Transverse colon (tissue), 4 donors: ENCODE measurements at regions not wholly inside any gene's neighbourhood (a gene's known extent, or its start where the extent isn't known, plus 50 kb on each side); places are given as distances from the start of the nearest gene placed in this dataset.

ENCODE experiments used
- DNase-seq: peaks from one replicate; pipeline ENCODE4 v3.0.0-alpha.2; 2019
- H3K27ac ChIP-seq, 4 donors: fragments of 200-600 bp; sonication (generic); 2 replicates each; pipeline ENCODE4 v1.5.1; 2016 to 2018; ENCODE audit warnings: inconsistent platforms in 4 of 4
- H3K27me3 ChIP-seq: fragments of 200-600 bp; sonication (generic); 2 replicates; pipeline ENCODE4 v1.5.1; 2017; ENCODE audit warnings: inconsistent platforms
- H3K36me3 ChIP-seq, 4 donors: fragments of 200-600 bp; sonication (generic); 2 replicates each; pipeline ENCODE4 v1.5.1; 2017 to 2019; ENCODE audit warnings: inconsistent platforms in 4 of 4
- H3K4me1 ChIP-seq, 4 donors: fragments of 200-600 bp; sonication (generic); 2 replicates each; pipeline ENCODE4 v1.5.1; 2017 to 2020; ENCODE audit warnings: inconsistent platforms in 4 of 4
- H3K4me3 ChIP-seq, 4 donors: fragments of 200-600 bp; sonication (generic); 1 replicate in 1 of 4; 2 replicates in 3 of 4; pipeline versions ENCODE4 v1.5.1 to v1.6.1; 2017 to 2019; ENCODE audit warnings: inconsistent platforms in 4 of 4
- H3K9me3 ChIP-seq, 2 donors: fragments of 200-600 bp; sonication (generic); 2 replicates each; pipeline ENCODE4 v1.5.1; 2017 to 2019; ENCODE audit warnings: inconsistent platforms in 2 of 2
- CTCF ChIP-seq, 5 experiments: fragments of 200-600 bp in 3 of 5; fragments of 450-650 bp in 2 of 5; sonication (generic) in 3 of 5; IDR thresholded peaks; 1 replicate in 2 of 5; 2 replicates in 3 of 5; pipeline ENCODE4 v1.5.1; 2016 to 2017; ENCODE audit warnings: antibody characterized with exemption in 5 of 5, inconsistent platforms in 3 of 5, mild to moderate bottlenecking in 2 of 5, moderate library complexity in 1 of 5
- EP300 ChIP-seq: sonication (generic); formaldehyde crosslinking; IDR thresholded peaks from one replicate; pipeline ENCODE4 v1.6.1; 2017; ENCODE audit warnings: antibody characterized with exemption, low read depth
- POLR2A ChIP-seq: fragments of 450-650 bp; IDR thresholded peaks from one replicate; pipeline ENCODE4 v1.6.1; 2016; ENCODE audit warnings: antibody characterized with exemption, mild to moderate bottlenecking, moderate library complexity
- POLR2AphosphoS5 ChIP-seq, 3 donors: sonication (generic); formaldehyde crosslinking; IDR thresholded peaks; one replicate each; pipeline ENCODE4 v1.6.1; 2016; ENCODE audit warnings: antibody characterized with exemption in 3 of 3
- WGBS, 2 donors: methylation state at CpG; one replicate each; pipeline ENCODE4 v1.1.5; 2018; ENCODE audit warnings: low coverage in 1 of 2; 5-methylcytosine and 5-hydroxymethylcytosine counted together
- in situ Hi-C, 4 donors: fragments of 200-750 bp; cut with MboI; loops; one replicate each; pipeline versions ENCODE4 v1.15.0 to v1.15.1; 2017; ENCODE audit warnings: low sequenced_read_pairs in 3 of 4, low pct_ligation_motif_present in 1 of 4, low pct_unique_long_range_greater_than_20kb in 1 of 4
- intact Hi-C: fragments of 100-400 bp; cut with DNase I; formaldehyde crosslinking; loops from one replicate; pipeline ENCODE4 v1.15.1; 2023; ENCODE audit warnings: low total_unique reads

GRCh38 chr1:106233511-106233910, 823.0 kb upstream of the PRMT6 start:
- in situ Hi-C loops (no loop called here), intact Hi-C loops (no loop called here)
- TF ChIP-seq CTCF (IDR thresholded peaks at IDR 0.05) (no peak), EP300 (no peak), POLR2A (no peak), POLR2AphosphoS5 (IDR thresholded peaks at IDR 0.05) (no peak)
- no peak overlapping the region for H3K27ac ChIP-seq
- no peak for DNase-seq
- 67 to 88% methylated on average over 1 to 2 of the region's 2 CpGs for WGBS, 2 donors
- no peak overlapping the region for H3K4me3 ChIP-seq
- H3K9me3 ChIP-seq = no peaks in the 10 kb centered on the region
- H3K36me3 ChIP-seq = no peaks in the 10 kb centered on the region
- no peaks in the 10 kb centered on the region for H3K27me3 ChIP-seq
- no peaks in the 10 kb centered on the region for H3K4me1 ChIP-seq

GRCh38 chr1:106249365-106249764, 807.1 kb upstream of the PRMT6 start:
- Histone ChIP-seq H3K9me3 (no peaks in the 10 kb centered on the region), H3K4me3 (no peak overlapping the region), H3K27me3 (no peaks in the 10 kb centered on the region), H3K36me3 (no peaks in the 10 kb centered on the region), H3K27ac (no peak overlapping the region), H3K4me1 (no peaks in the 10 kb centered on the region)
- intact Hi-C loops (no loop called here), in situ Hi-C loops (no loop called here)
- no peak for DNase-seq
- TF ChIP-seq CTCF (IDR thresholded peaks at IDR 0.05) (no peak), POLR2AphosphoS5 (IDR thresholded peaks at IDR 0.05) (no peak), POLR2A (no peak), EP300 (no peak)

- no peaks in the 10 kb centered on the region for H3K9me3 ChIP-seq
- no peaks in the 10 kb centered on the region for H3K36me3 ChIP-seq
- no peaks in the 10 kb centered on the region for H3K4me1 ChIP-seq
- 64 to 71% methylated on average over 5 of the region's 5 CpGs for WGBS, 2 donors
- intact Hi-C loops = no loop called here
- no peak overlapping the region for H3K4me3 ChIP-seq
- no peak for DNase-seq
- in situ Hi-C loops = no loop called here
- TF ChIP-seq EP300 (no peak), POLR2A (no peak), CTCF (IDR thresholded peaks at IDR 0.05) (no peak), POLR2AphosphoS5 (IDR thresholded peaks at IDR 0.05) (no peak)
- no peak overlapping the region for H3K27ac ChIP-seq
- H3K27me3 ChIP-seq = no peaks in the 10 kb centered on the region
These were observed 806.7 kb upstream of the PRMT6 start for GRCh38 chr1:106249810-106250209.

GRCh38 chr1:106254748-106255147, 801.7 kb upstream of the PRMT6 start:
- in situ Hi-C loops = no loop called here

More at GRCh38 chr1:106254748-106255147, 801.7 kb upstream of the PRMT6 start:
- no peak for DNase-seq
- no peak for TF ChIP-seq POLR2AphosphoS5 (IDR thresholded peaks at IDR 0.05)
- no peak for TF ChIP-seq CTCF (IDR thresholded peaks at IDR 0.05)
- TF ChIP-seq POLR2A = no peak
- TF ChIP-seq EP300 = no peak
- Histone ChIP-seq H3K36me3 (no peaks in the 10 kb centered on the region), H3K4me1 (no peaks in the 10 kb centered on the region), H3K4me3 (no peak overlapping the region), H3K9me3 (no peaks in the 10 kb centered on the region), H3K27ac (no peak overlapping the region), H3K27me3 (no peaks in the 10 kb centered on the region)
- intact Hi-C loops = no loop called here
- WGBS, 2 donors = 83% methylated on average over 1 of the region's 1 CpG; no CpG with 5 or more reads in 1 of the 2 donors
